ENCODE measurements at regions not wholly inside any gene's neighbourhood (a gene's known extent, or its start where the extent isn't known, plus 50 kb on each side); places are given as distances from the start of the nearest gene placed in this dataset.

GRCh38 chr16:5852151-5852550 is 754.6 kb upstream of the EEF2KMT start:
- WGBS, 5 donors, result 58 to 73% (median 65%) methylated on average over 6 of the region's 6 CpGs
- no peak for DNase-seq
- no peaks in the 10 kb centered on the region for H3K27me3 ChIP-seq (replicated peaks in 1 of 7)
- H3K27ac ChIP-seq, result no peak overlapping the region
- no peak overlapping the region for H3K4me3 ChIP-seq
- no peaks in the 10 kb centered on the region for H3K36me3 ChIP-seq
- intact Hi-C loops (cut with DNase I; ENCODE audit: low total_unique reads), result no loop called here
- TF ChIP-seq POLR2A (IDR thresholded peaks at IDR 0.05) (no peak), POLR2AphosphoS5 (IDR thresholded peaks at IDR 0.05) (no peak), CTCF (IDR thresholded peaks at IDR 0.05 in 8 of 11, conservative IDR thresholded peaks at IDR 0.05 in 3 of 11) (no peak)
- H3K9me3 ChIP-seq, result peaks cover 0 to 39% (median 2%) of the 10 kb centered on the region in 8 donors
- no peaks in the 10 kb centered on the region for H3K4me1 ChIP-seq

GRCh38 chr16:5851393-5851982 is 753.9 kb upstream of the EEF2KMT start:
- intact Hi-C loops (cut with DNase I; ENCODE audit: low total_unique reads), result no loop called here
- no peaks in the 10 kb centered on the region for H3K4me1 ChIP-seq
- no peak for DNase-seq
- TF ChIP-seq POLR2AphosphoS5 (IDR thresholded peaks at IDR 0.05), result no peak
- no peak for TF ChIP-seq POLR2A (IDR thresholded peaks at IDR 0.05)
- TF ChIP-seq CTCF (IDR thresholded peaks at IDR 0.05 in 8 of 11, conservative IDR thresholded peaks at IDR 0.05 in 3 of 11), result no peak
- no peak overlapping the region for H3K27ac ChIP-seq
- no peaks in the 10 kb centered on the region for H3K36me3 ChIP-seq
- peaks cover 0 to 40% (median 2%) of the 10 kb centered on the region in 8 donors for H3K9me3 ChIP-seq
- 42 to 62% (median 59%) methylated on average over 13 of the region's 13 CpGs for WGBS, 5 donors
- no peaks in the 10 kb centered on the region for H3K27me3 ChIP-seq (replicated peaks in 1 of 7)
- H3K4me3 ChIP-seq, result no peak overlapping the region

- no peaks in the 10 kb centered on the region for H3K4me1 ChIP-seq
- TF ChIP-seq POLR2A (IDR thresholded peaks at IDR 0.05) (no peak), POLR2AphosphoS5 (IDR thresholded peaks at IDR 0.05) (no peak), CTCF (IDR thresholded peaks at IDR 0.05 in 8 of 11, conservative IDR thresholded peaks at IDR 0.05 in 3 of 11) (no peak)
- no peak overlapping the region for H3K4me3 ChIP-seq
- H3K27ac ChIP-seq, result no peak overlapping the region
- WGBS, 5 donors, result 66 to 84% (median 73%) methylated on average over 14 to 16 of the region's 16 CpGs
- no peaks in the 10 kb centered on the region for H3K27me3 ChIP-seq (replicated peaks in 1 of 7)
- intact Hi-C loops (cut with DNase I; ENCODE audit: low total_unique reads), result no loop called here
- H3K36me3 ChIP-seq, result no peaks in the 10 kb centered on the region
- DNase-seq, result no peak
- peaks cover 0 to 44% (median 2%) of the 10 kb centered on the region in 8 donors for H3K9me3 ChIP-seq
These were observed 753.2 kb upstream of the EEF2KMT start for GRCh38 chr16:5850632-5851392.

- no peak overlapping the region for H3K27ac ChIP-seq
- no peak for DNase-seq
- no peaks in the 10 kb centered on the region for H3K27me3 ChIP-seq (replicated peaks in 1 of 7)
- no peak overlapping the region for H3K4me3 ChIP-seq
- TF ChIP-seq POLR2AphosphoS5 (IDR thresholded peaks at IDR 0.05) (no peak), POLR2A (IDR thresholded peaks at IDR 0.05) (no peak), CTCF (IDR thresholded peaks at IDR 0.05 in 8 of 11, conservative IDR thresholded peaks at IDR 0.05 in 3 of 11) (no peak)
- no peaks in the 10 kb centered on the region for H3K4me1 ChIP-seq
- 61 to 66% (median 63%) methylated on average over 3 of the region's 3 CpGs for WGBS, 5 donors
- peaks cover 0 to 29% (median 0%) of the 10 kb centered on the region in 8 donors for H3K9me3 ChIP-seq
- intact Hi-C loops (cut with DNase I; ENCODE audit: low total_unique reads), result no loop called here
- no peaks in the 10 kb centered on the region for H3K36me3 ChIP-seq
These were observed 747.5 kb upstream of the EEF2KMT start for GRCh38 chr16:5845046-5845445.
